A549 (cell line): ENCODE measurements at regions not wholly inside any gene's neighbourhood (a gene's known extent, or its start where the extent isn't known, plus 50 kb on each side); places are given as distances from the start of the nearest gene placed in this dataset.

Source experiments
- ATAC-seq, 2 experiments: fragments of 200-7000 bp in 1 of 2; fragments of >200 bp in 1 of 2; cut with Nextera tagmentation in 1 of 2; cut with Tn5 transposase in 1 of 2; 3 replicates each; pipeline versions ENCODE4 v1.8.0 to v1.9.1; 2018 to 2020; ENCODE audit warnings: mild to moderate bottlenecking in 1 of 2, moderate library complexity in 1 of 2
- CTCF ChIA-PET: fragments of 300-600 bp; sonication (Branson Sonifier 250); formaldehyde crosslinking; extraction: SDS; loops from one replicate; lab custom pipeline; 2021; ENCODE audit warnings: antibody characterized with exemption, inconsistent platforms; lab: Yijun Ruan, JAX
- POLR2A ChIA-PET: fragments of 350-600 bp; formaldehyde crosslinking; extraction: SDS; loops from one replicate; lab custom pipeline; 2021; ENCODE audit warnings: antibody characterized with exemption, inconsistent platforms; lab: Yijun Ruan, JAX
- DNase-seq, 2 experiments: peaks; one replicate each; pipeline versions ENCODE4 v3.0.0 to v3.0.0-alpha.2; 2011 to 2016; ENCODE audit warnings: low read depth in 1 of 2, low spot score in 1 of 2
- FAIRE-seq: peaks from 2 replicates; lab custom pipeline; 2011; peaks lifted over from hg19 to GRCh38; lab: Jason Lieb, UNC
- H3K27ac ChIP-seq, 2 experiments: fragments of >200 bp; sonication (Bioruptor Twin); formaldehyde crosslinking; 3 replicates each; pipeline ENCODE4 v1.5.1; 2016 to 2017
- H3K4me1 ChIP-seq: fragments of >200 bp; sonication (Bioruptor Twin); formaldehyde crosslinking; 3 replicates; pipeline ENCODE4 v1.6.1; 2016
- H3K4me2 ChIP-seq: fragments of >200 bp; sonication (Bioruptor Twin); formaldehyde crosslinking; 3 replicates; pipeline ENCODE4 v1.6.1; 2016
- H3K4me3 ChIP-seq: fragments of >200 bp; sonication (Bioruptor Twin); formaldehyde crosslinking; 3 replicates; pipeline ENCODE4 v1.5.1; 2016
- H3K9me3 ChIP-seq: fragments of >200 bp; sonication (Bioruptor Twin); formaldehyde crosslinking; 3 replicates; pipeline ENCODE4 v1.6.1; 2016
- ATOH8 ChIP-seq: fragments of 250-450 bp; sonication (Bioruptor Pico); IDR thresholded peaks from 2 replicates; pipeline ENCODE4 v1.5.0; 2020; ENCODE audit warnings: low read depth, mild to moderate bottlenecking, moderate library complexity
- BCL3 ChIP-seq: fragments of >200 bp; sonication (Bioruptor Twin); formaldehyde crosslinking; IDR thresholded peaks from 3 replicates; pipeline ENCODE4 v1.6.1; 2016
- CEBPB ChIP-seq, 2 experiments: fragments of >200 bp in 1 of 2; sonication (Bioruptor Twin) in 1 of 2; formaldehyde crosslinking in 1 of 2; IDR thresholded peaks; 2 replicates each; pipeline ENCODE4 v1.6.1; 2012 to 2016
- E2F6 ChIP-seq: IDR thresholded peaks from 2 replicates; pipeline ENCODE4 v1.6.1; 2012; ENCODE audit warnings: low read depth, borderline replicate concordance
- ESRRA ChIP-seq: fragments of 150-350 bp; IDR thresholded peaks from 2 replicates; pipeline ENCODE4 v1.6.1; 2014; ENCODE audit warnings: mild to moderate bottlenecking, low read length, borderline replicate concordance
- FOSB ChIP-seq: fragments of 250-450 bp; sonication (Bioruptor Pico); IDR thresholded peaks from 2 replicates; pipeline ENCODE4 v1.5.0; 2020; ENCODE audit warnings: mild to moderate bottlenecking, moderate library complexity
- FOSL2 ChIP-seq, 2 experiments: fragments of 450-650 bp in 1 of 2; fragments of >200 bp in 1 of 2; sonication (Bioruptor Twin) in 1 of 2; formaldehyde crosslinking; IDR thresholded peaks; 2 replicates each; pipeline versions ENCODE4 v1.5.0 to v1.6.1; 2016 to 2020; ENCODE audit warnings: mild to moderate bottlenecking in 1 of 2, moderate library complexity in 1 of 2
- FOXS1 ChIP-seq: fragments of 250-450 bp; sonication (Bioruptor Pico); IDR thresholded peaks from 2 replicates; pipeline ENCODE4 v1.5.0; 2020; ENCODE audit warnings: mild to moderate bottlenecking, moderate library complexity
- GATA3 ChIP-seq: IDR thresholded peaks from 2 replicates; pipeline ENCODE4 v1.6.1; 2012; ENCODE audit warnings: borderline replicate concordance
- HMGXB4 ChIP-seq: fragments of 250-450 bp; sonication (Bioruptor Pico); IDR thresholded peaks from 2 replicates; pipeline ENCODE4 v1.5.0; 2021; ENCODE audit warnings: mild to moderate bottlenecking, moderate library complexity, borderline replicate concordance
- HOXB13 ChIP-seq: fragments of 250-450 bp; sonication (Bioruptor Pico); IDR thresholded peaks from 2 replicates; pipeline ENCODE4 v1.5.0; 2020; ENCODE audit warnings: low read depth, mild to moderate bottlenecking, moderate library complexity
- KDM1A ChIP-seq: fragments of 200-600 bp; sonication (generic); IDR thresholded peaks from 2 replicates; pipeline ENCODE4 v1.6.1; 2016; ENCODE audit warnings: low read depth, mild to moderate bottlenecking
- MAFK ChIP-seq: fragments of 450-650 bp; IDR thresholded peaks from 2 replicates; pipeline ENCODE4 v1.6.1; 2014; ENCODE audit not compliant: partially characterized antibody
- MAX ChIP-seq: IDR thresholded peaks from 2 replicates; pipeline ENCODE4 v1.6.1; 2012
- MYC ChIP-seq: IDR thresholded peaks from 2 replicates; pipeline ENCODE4 v1.6.1; 2012; ENCODE audit warnings: mild to moderate bottlenecking, inconsistent platforms, low read length, improper control_type of control experiment, borderline replicate concordance
- NFE2L2 ChIP-seq: fragments of 150-350 bp; conservative IDR thresholded peaks from 2 replicates; pipeline ENCODE4 v1.6.1; 2014; ENCODE audit warnings: low read length
- PBX3 ChIP-seq: IDR thresholded peaks from 2 replicates; pipeline ENCODE4 v1.6.1; 2012
- PHF8 ChIP-seq: fragments of 200-600 bp; sonication (generic); IDR thresholded peaks from 2 replicates; pipeline ENCODE4 v1.6.1; 2016; ENCODE audit warnings: low read depth, mild to moderate bottlenecking, antibody characterized with exemption, moderate library complexity, borderline replicate concordance
- RAD21 ChIP-seq, 2 experiments: fragments of >200 bp in 1 of 2; sonication (Bioruptor Twin) in 1 of 2; formaldehyde crosslinking in 1 of 2; IDR thresholded peaks in 1 of 2; conservative IDR thresholded peaks in 1 of 2; 2 replicates in 1 of 2; 3 replicates in 1 of 2; pipeline ENCODE4 v1.6.1; 2012 to 2018; ENCODE audit warnings: inconsistent platforms in 1 of 2
- REST ChIP-seq: fragments of 200-600 bp; sonication (generic); IDR thresholded peaks from 2 replicates; pipeline ENCODE4 v1.6.1; 2016; ENCODE audit warnings: antibody characterized with exemption, mild to moderate bottlenecking, moderate library complexity
- RFX5 ChIP-seq: fragments of 450-650 bp; IDR thresholded peaks from 2 replicates; pipeline ENCODE4 v1.7.1; 2014; ENCODE audit warnings: antibody characterized with exemption, mild to moderate bottlenecking, moderate library complexity
- SREBF2 ChIP-seq: fragments of 450-650 bp; IDR thresholded peaks from 2 replicates; pipeline ENCODE4 v1.6.1; 2014; ENCODE audit warnings: mild to moderate bottlenecking, moderate library complexity
- TFCP2L1 ChIP-seq: fragments of 250-450 bp; sonication (Bioruptor Pico); IDR thresholded peaks from 2 replicates; pipeline ENCODE4 v1.5.0; 2021; ENCODE audit warnings: mild to moderate bottlenecking
- TP53 ChIP-seq: fragments of 250-450 bp; sonication (Bioruptor Pico); IDR thresholded peaks from 2 replicates; pipeline ENCODE4 v1.5.0; 2021; ENCODE audit warnings: mild to moderate bottlenecking, moderate library complexity
- WGBS: methylation state at CpG from one replicate; pipeline ENCODE4 v1.1.6; 2017; ENCODE audit errors: missing lambda C conversion rate; 5-methylcytosine and 5-hydroxymethylcytosine counted together

- no peaks in the 10 kb centered on the region for H3K4me1 ChIP-seq
- WGBS, result 90% methylated on average over 4 of the region's 4 CpGs
- CTCF ChIA-PET, result no interaction called here
- DNase-seq (no peak), ATAC-seq (no peak), FAIRE-seq (no peak)
- POLR2A ChIA-PET, result no interaction called here
- no peak overlapping the region for H3K4me2 ChIP-seq
- TF ChIP-seq FOXS1 (no peak), TFCP2L1 (no peak), TP53 (CRISPR knock-in tag) (no peak), GATA3 (no peak), RFX5 (no peak), MAX (no peak), SREBF2 (no peak), FOSB (CRISPR knock-in tag) (no peak)
- TF ChIP-seq, all 56 proteins: peak for 0
- no peak overlapping the region for H3K27ac ChIP-seq
- no peaks in the 10 kb centered on the region for H3K9me3 ChIP-seq
- H3K4me3 ChIP-seq, result no peak overlapping the region
Measured at GRCh38 chr4:141789716-141790115, 153.3 kb downstream of the IL15 start.

GRCh38 chr4:141792164-141792563 is 155.8 kb downstream of the IL15 start:
- ChIA-PET CTCF (no interaction called here), POLR2A (no interaction called here)
- no peaks in the 10 kb centered on the region for H3K9me3 ChIP-seq
- DNase-seq, result no peak
- TF ChIP-seq HMGXB4 (no peak), ATOH8 (no peak), NFE2L2 (no peak), HOXB13 (CRISPR knock-in tag) (no peak), E2F6 (no peak), PHF8 (no peak), PBX3 (no peak), REST (no peak), CEBPB (IDR thresholded peaks at IDR 0.05) (no peak), MAFK (no peak), KDM1A (no peak), BCL3 (no peak), ESRRA (no peak), SREBF2 (no peak), RAD21 (conservative IDR thresholded peaks at IDR 0.05 in 1 of 2, IDR thresholded peaks at IDR 0.05 in 1 of 2) (no peak), MYC (no peak), FOSL2 (IDR thresholded peaks at IDR 0.05) (no peak), FOSL2 (CRISPR knock-in tag; IDR thresholded peaks at IDR 0.05) (no peak), TFCP2L1 (no peak), GATA3 (no peak)
- 90% methylated on average over 2 of the region's 2 CpGs for WGBS
- no peak for ATAC-seq
- H3K4me2 ChIP-seq, result no peak overlapping the region
- H3K4me1 ChIP-seq, result no peaks in the 10 kb centered on the region
- no peak for FAIRE-seq
- H3K4me3 ChIP-seq, result no peak overlapping the region
- no peak overlapping the region for H3K27ac ChIP-seq
